AG10803 (cell line): ENCODE measurements at regions not wholly inside any gene's neighbourhood (a gene's known extent, or its start where the extent isn't known, plus 50 kb on each side); places are given as distances from the start of the nearest gene placed in this dataset.

Experiments used
- DNase-seq: peaks from one replicate; pipeline ENCODE4 v3.0.0; 2010; ENCODE audit warnings: low read depth
- H3K4me3 ChIP-seq: 2 replicates; pipeline ENCODE4 v1.5.1; 2011; ENCODE audit warnings: mild to moderate bottlenecking, low read length, control low read depth
- TF ChIP-seq, protein P1 (sequence below): conservative IDR thresholded peaks from 2 replicates; pipeline ENCODE4 v1.5.1; 2011; ENCODE audit warnings: mild to moderate bottlenecking, low read length, control low read depth, inconsistent platforms

DNA sequence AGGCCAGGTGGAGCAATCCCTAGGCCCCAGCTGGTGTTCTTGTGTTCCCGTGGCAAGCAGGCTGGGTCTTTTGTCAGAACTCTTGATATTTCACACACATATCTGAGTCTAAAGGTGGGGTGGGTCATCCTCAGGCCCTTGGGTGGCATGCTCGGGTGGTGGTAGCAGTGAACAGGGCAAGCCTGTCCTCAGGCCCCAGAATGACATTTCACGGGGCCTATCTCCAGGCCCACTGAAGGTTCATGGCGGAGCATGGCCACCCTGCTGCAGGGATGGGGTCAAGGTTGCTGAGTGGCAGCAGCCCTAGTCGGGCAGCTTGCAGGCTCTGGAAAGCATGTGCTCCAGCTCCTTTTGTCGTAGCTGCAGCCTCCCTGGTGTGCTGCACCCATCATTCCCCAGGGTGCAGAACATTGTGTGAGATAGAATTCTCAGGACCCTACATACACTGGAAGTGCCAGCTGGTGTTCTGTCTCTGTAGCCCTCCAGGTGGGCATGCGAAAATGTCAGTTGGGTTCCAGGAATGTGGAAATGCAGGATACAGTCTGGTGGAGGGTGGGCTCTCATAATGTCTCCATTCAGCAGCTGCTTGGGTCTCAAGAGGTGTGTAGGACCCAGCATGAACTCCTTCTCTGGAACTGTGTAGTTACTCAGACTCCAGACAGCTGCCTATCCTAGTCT lies 1571.8 kb downstream of the STIM2 start:
- TF ChIP-seq, protein P1, sequence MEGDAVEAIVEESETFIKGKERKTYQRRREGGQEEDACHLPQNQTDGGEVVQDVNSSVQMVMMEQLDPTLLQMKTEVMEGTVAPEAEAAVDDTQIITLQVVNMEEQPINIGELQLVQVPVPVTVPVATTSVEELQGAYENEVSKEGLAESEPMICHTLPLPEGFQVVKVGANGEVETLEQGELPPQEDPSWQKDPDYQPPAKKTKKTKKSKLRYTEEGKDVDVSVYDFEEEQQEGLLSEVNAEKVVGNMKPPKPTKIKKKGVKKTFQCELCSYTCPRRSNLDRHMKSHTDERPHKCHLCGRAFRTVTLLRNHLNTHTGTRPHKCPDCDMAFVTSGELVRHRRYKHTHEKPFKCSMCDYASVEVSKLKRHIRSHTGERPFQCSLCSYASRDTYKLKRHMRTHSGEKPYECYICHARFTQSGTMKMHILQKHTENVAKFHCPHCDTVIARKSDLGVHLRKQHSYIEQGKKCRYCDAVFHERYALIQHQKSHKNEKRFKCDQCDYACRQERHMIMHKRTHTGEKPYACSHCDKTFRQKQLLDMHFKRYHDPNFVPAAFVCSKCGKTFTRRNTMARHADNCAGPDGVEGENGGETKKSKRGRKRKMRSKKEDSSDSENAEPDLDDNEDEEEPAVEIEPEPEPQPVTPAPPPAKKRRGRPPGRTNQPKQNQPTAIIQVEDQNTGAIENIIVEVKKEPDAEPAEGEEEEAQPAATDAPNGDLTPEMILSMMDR, result no peak
- H3K4me3 ChIP-seq, result no peak overlapping the region
- DNase-seq, result no peak

DNA sequence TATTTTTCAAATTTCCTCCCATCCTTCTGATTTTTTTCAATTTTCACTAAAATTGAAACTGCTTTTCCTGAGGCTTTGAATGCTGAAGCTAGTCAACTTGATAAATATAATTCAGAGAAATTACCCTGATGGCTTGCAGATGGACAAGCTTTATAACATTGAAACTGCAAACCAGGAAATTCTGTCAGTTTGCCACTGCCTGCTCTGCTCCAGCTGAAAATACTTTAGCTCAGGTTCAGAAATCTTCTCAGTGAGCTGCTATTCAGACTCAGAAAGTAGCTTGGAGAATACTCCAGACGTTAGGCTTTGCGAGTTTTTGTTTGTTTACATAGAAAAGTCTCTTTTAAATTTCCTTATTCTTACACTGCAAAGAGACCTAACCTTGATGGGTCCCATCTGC lies 1574.7 kb downstream of the STIM2 start:
- no peak overlapping the region for H3K4me3 ChIP-seq
- TF ChIP-seq, protein P1, result no peak
- DNase-seq, result peak; percentile 9

DNA sequence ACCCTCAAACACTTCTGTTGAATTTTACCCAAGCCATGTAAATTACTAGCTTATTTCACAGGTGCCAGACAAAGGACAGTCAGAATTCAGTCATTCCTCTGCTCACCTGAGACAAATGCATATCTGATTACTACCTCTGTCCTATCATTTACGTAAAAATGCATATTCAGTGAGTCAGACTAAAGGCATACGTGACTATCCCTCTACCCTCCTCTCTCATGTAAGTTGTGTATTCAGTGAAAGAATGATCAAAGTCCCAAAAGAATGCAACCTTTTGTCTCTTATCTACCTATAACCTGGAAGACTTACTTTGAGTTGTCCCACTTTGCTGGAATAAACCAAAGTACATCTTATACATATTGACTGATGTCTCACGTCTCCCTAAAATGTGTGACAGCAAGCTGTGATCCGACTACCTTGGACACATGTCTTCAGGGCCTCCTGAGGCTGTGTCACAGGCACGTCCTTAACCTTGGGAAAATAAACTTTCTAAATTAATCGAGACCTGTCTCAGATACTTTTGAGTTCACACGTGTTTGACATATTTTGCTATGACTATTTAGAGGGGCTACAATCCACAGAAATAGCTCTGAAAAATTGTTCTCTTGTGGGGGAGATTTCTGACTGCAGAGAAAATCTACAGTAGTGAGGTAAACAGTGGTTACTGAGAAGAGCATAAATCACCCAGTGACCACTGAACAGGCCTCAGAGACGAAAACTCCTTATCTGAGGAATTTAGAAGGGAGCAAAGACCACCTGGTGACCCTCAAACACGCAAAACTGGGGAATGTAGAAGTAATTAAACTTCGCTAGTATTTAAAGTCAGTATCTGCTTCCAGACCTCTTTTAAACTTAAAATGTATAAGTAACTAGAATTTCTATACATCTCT lies 1575.8 kb downstream of the STIM2 start:
- TF ChIP-seq, protein P1, result no peak
- no peak overlapping the region for H3K4me3 ChIP-seq
- DNase-seq, result no peak

DNA sequence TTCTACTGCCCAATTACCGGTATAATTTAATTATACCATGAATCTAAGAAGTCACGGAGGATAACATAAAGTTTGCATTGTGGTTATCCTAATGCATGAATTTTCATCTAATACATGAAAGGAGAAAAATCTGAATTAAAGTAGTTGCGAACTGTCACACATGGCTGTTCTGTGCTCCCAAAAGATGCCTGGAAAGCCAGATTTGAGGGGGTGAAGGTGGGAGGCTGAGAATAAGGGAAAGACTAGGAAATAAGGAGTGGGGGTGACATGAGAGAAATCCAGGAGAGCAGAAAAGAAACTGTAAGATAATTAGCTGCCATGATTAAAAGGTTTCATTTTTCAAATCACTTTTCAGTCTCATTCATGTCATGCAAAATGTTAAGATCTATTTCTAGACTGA lies 1582.7 kb downstream of the STIM2 start:
- no peak for DNase-seq
- H3K4me3 ChIP-seq, result no peak overlapping the region
- TF ChIP-seq, protein P1, result no peak

DNA sequence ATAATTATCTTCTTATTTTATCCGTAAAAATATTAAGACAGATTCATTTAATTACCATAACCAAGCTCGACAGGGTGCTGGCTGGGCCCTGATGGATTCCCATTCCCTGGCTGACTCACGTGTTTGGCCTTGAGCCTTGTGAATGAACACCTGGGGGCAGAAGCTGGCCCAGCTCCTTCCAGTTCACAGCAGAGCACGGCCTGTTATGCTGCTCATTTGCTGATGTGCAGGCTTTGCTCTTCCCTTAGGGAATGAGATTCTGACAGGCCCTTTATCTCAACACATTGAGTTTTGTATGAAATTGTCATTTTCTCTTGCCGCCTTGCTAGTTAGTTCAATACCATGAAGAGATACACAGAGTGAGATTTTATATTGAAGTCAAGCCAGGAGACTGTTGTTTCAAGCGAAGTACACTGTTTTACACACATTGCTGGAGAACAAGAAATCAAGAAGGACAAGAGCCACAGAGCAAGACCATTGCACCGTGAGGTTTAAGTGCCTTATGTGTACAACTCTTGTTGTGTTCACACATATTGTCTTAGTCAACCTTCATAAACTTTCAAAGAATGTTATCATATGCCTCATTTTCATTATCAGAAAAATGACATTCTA lies 1583.3 kb downstream of the STIM2 start:
- DNase-seq, result no peak
- TF ChIP-seq, protein P1, result no peak
- no peak overlapping the region for H3K4me3 ChIP-seq

DNA sequence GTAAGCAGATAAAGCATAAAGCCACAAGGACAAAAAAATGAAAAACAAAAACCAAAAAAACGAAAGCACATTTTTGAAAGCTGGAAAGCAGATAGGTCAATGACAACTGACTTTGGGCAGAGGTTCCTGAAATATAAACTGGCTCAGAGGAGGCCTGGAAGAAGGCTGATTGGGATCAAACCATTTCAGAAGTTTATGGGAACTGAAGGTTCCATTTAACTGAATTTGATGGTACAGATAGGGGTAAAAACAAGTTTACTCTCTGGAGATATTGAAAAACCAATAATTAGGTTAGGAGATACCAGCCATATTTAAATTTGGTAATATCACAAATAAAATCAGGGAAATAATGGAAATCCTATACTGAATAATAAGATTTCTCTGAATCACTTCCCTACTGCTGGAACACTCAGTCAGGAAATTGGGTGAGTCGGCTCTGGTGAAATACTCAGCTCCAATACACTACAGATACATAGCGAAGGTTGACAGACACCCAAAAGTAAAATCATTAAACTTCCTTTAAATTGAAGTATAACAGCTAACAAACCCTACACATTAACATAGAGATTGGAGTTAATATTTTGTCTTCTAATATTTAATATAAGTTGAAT lies 1584.3 kb downstream of the STIM2 start:
- TF ChIP-seq, protein P1, result no peak
- H3K4me3 ChIP-seq, result no peak overlapping the region
- peak; percentile 15 for DNase-seq
